HEK293 (cell line): ENCODE measurements at regions not wholly inside any gene's neighbourhood (a gene's known extent, or its start where the extent isn't known, plus 50 kb on each side); places are given as distances from the start of the nearest gene placed in this dataset.
A peak's percentile ranks its signal among the peaks of the same experiment; 100 is the strongest.

Experiments used
- CTCF ChIA-PET: fragments of 350-600 bp; formaldehyde crosslinking; extraction: SDS; loops from one replicate; lab custom pipeline; 2021; ENCODE audit warnings: antibody characterized with exemption; lab: Yijun Ruan, JAX
- POLR2A ChIA-PET: fragments of 300-600 bp; formaldehyde crosslinking; extraction: SDS; loops from one replicate; lab custom pipeline; 2020; ENCODE audit warnings: antibody characterized with exemption, inconsistent platforms; lab: Yijun Ruan, JAX
- H3K27ac ChIP-seq: fragments of 200-500 bp; sonication (Bioruptor generic); 2 replicates; pipeline ENCODE4 v1.5.1; 2014; ENCODE audit warnings: low read depth, low read length, control low read depth, inconsistent platforms; ENCODE audit errors: extremely low read depth
- H3K36me3 ChIP-seq, 2 experiments: fragments of 200-500 bp in 1 of 2; sonication (Bioruptor generic) in 1 of 2; 1 replicate in 1 of 2; 2 replicates in 1 of 2; pipeline ENCODE4 v1.5.1; 2014 to 2017; ENCODE audit warnings: inconsistent platforms in 2 of 2, low read length in 2 of 2; ENCODE audit not compliant: control insufficient read depth in 2 of 2, insufficient read depth in 1 of 2
- H3K4me1 ChIP-seq: fragments of 200-500 bp; sonication (Bioruptor generic); 2 replicates; pipeline ENCODE4 v1.5.1; 2014; ENCODE audit warnings: mild to moderate bottlenecking, low read length, inconsistent platforms; ENCODE audit not compliant: control insufficient read depth, insufficient read depth
- H3K4me3 ChIP-seq: 2 replicates; pipeline ENCODE4 v1.5.1; 2011; ENCODE audit warnings: low read depth, mild to moderate bottlenecking, control low read depth, low read length, moderate library complexity
- H3K9me3 ChIP-seq: fragments of 200-500 bp; sonication (Bioruptor generic); 2 replicates; pipeline ENCODE4 v1.5.1; 2014; ENCODE audit warnings: low read depth, low read length, inconsistent platforms; ENCODE audit not compliant: control insufficient read depth, insufficient read depth
- FEZF1 ChIP-seq: fragments of 450-650 bp; formaldehyde crosslinking; IDR thresholded peaks from 2 replicates; pipeline ENCODE4 v1.5.1; 2016; ENCODE audit warnings: missing biosample characterization, missing genetic modification characterization
- GLIS1 ChIP-seq: fragments of 450-650 bp; formaldehyde crosslinking; IDR thresholded peaks from 2 replicates; pipeline ENCODE4 v1.5.1; 2016; ENCODE audit warnings: missing biosample characterization, missing genetic modification characterization
- MZF1 ChIP-seq: fragments of 450-650 bp; formaldehyde crosslinking; IDR thresholded peaks from 2 replicates; pipeline ENCODE4 v1.5.1; 2017; ENCODE audit warnings: missing biosample characterization, missing genetic modification characterization, borderline replicate concordance
- WT1 ChIP-seq: fragments of 450-650 bp; formaldehyde crosslinking; IDR thresholded peaks from 2 replicates; pipeline ENCODE4 v1.5.1; 2016; ENCODE audit warnings: missing biosample characterization, missing genetic modification characterization
- YY2 ChIP-seq: fragments of 450-650 bp; formaldehyde crosslinking; IDR thresholded peaks from 2 replicates; pipeline ENCODE4 v1.5.1; 2016; ENCODE audit warnings: missing biosample characterization, missing genetic modification characterization
- ZBTB26 ChIP-seq: fragments of 450-650 bp; formaldehyde crosslinking; optimal IDR thresholded peaks from 2 replicates; pipeline ENCODE3; 2016; ENCODE audit warnings: missing biosample characterization, mild to moderate bottlenecking, missing genetic modification characterization
- ZBTB48 ChIP-seq: fragments of 450-650 bp; formaldehyde crosslinking; IDR thresholded peaks from 2 replicates; pipeline ENCODE4 v1.5.1; 2016; ENCODE audit warnings: missing biosample characterization, missing genetic modification characterization
- ZBTB49 ChIP-seq: fragments of 450-650 bp; formaldehyde crosslinking; IDR thresholded peaks from 2 replicates; pipeline ENCODE4 v1.5.1; 2016; ENCODE audit warnings: missing biosample characterization, missing genetic modification characterization, low read depth
- ZBTB8A ChIP-seq: fragments of 450-650 bp; formaldehyde crosslinking; IDR thresholded peaks from 2 replicates; pipeline ENCODE4 v1.5.1; 2016; ENCODE audit warnings: missing biosample characterization, missing genetic modification characterization
- ZFP3 ChIP-seq: fragments of 450-650 bp; formaldehyde crosslinking; IDR thresholded peaks from 2 replicates; pipeline ENCODE4 v1.5.1; 2016; ENCODE audit warnings: low read depth, missing biosample characterization, missing genetic modification characterization
- ZFP37 ChIP-seq: fragments of 450-650 bp; formaldehyde crosslinking; IDR thresholded peaks from 2 replicates; pipeline ENCODE4 v1.5.1; 2016; ENCODE audit warnings: missing biosample characterization, missing genetic modification characterization
- ZNF155 ChIP-seq: fragments of 450-650 bp; formaldehyde crosslinking; IDR thresholded peaks from 2 replicates; pipeline ENCODE4 v1.5.1; 2016; ENCODE audit warnings: missing biosample characterization, missing genetic modification characterization
- ZNF175 ChIP-seq: fragments of 450-650 bp; formaldehyde crosslinking; IDR thresholded peaks from 2 replicates; pipeline ENCODE4 v1.5.1; 2016; ENCODE audit warnings: missing biosample characterization, missing genetic modification characterization
- ZNF184 ChIP-seq: fragments of 450-650 bp; IDR thresholded peaks from 2 replicates; pipeline ENCODE4 v1.5.1; 2018; ENCODE audit warnings: missing biosample characterization, mild to moderate bottlenecking, missing genetic modification characterization
- ZNF221 ChIP-seq: fragments of 450-650 bp; formaldehyde crosslinking; IDR thresholded peaks from 2 replicates; pipeline ENCODE4 v1.5.1; 2017; ENCODE audit warnings: missing biosample characterization, missing genetic modification characterization, borderline replicate concordance
- ZNF24 ChIP-seq: fragments of 450-650 bp; formaldehyde crosslinking; IDR thresholded peaks from 2 replicates; pipeline ENCODE4 v1.5.1; 2016; ENCODE audit warnings: missing biosample characterization, missing genetic modification characterization
- ZNF324 ChIP-seq: fragments of 450-650 bp; formaldehyde crosslinking; IDR thresholded peaks from 2 replicates; pipeline ENCODE4 v1.5.1; 2016; ENCODE audit warnings: missing biosample characterization, missing genetic modification characterization
- ZNF335 ChIP-seq: fragments of 450-650 bp; formaldehyde crosslinking; conservative IDR thresholded peaks from 2 replicates; pipeline ENCODE4 v1.5.1; 2016; ENCODE audit warnings: missing biosample characterization, missing genetic modification characterization
- ZNF341 ChIP-seq: fragments of 450-650 bp; formaldehyde crosslinking; IDR thresholded peaks from 2 replicates; pipeline ENCODE4; 2016; ENCODE audit warnings: low read depth, missing biosample characterization, missing genetic modification characterization
- ZNF362 ChIP-seq: fragments of 450-650 bp; formaldehyde crosslinking; IDR thresholded peaks from 2 replicates; pipeline ENCODE4 v1.5.1; 2016; ENCODE audit warnings: missing biosample characterization, missing genetic modification characterization
- ZNF423 ChIP-seq: fragments of 450-650 bp; formaldehyde crosslinking; IDR thresholded peaks from 2 replicates; pipeline ENCODE4 v1.5.1; 2016; ENCODE audit warnings: missing biosample characterization, missing genetic modification characterization
- ZNF529 ChIP-seq: fragments of 450-650 bp; formaldehyde crosslinking; IDR thresholded peaks from 2 replicates; pipeline ENCODE4 v1.5.1; 2017; ENCODE audit warnings: missing genetic modification characterization, missing biosample characterization; ENCODE audit not compliant: insufficient replicate concordance
- ZNF621 ChIP-seq: fragments of 450-650 bp; formaldehyde crosslinking; IDR thresholded peaks from 2 replicates; pipeline ENCODE4 v1.5.1; 2017; ENCODE audit warnings: missing biosample characterization, missing genetic modification characterization
- ZNF776 ChIP-seq: fragments of 450-650 bp; formaldehyde crosslinking; IDR thresholded peaks from 2 replicates; pipeline ENCODE4 v1.5.0; 2017; ENCODE audit warnings: missing biosample characterization, missing genetic modification characterization, borderline replicate concordance
- ZNF777 ChIP-seq: fragments of 450-650 bp; formaldehyde crosslinking; IDR thresholded peaks from 2 replicates; pipeline ENCODE4 v1.5.1; 2017; ENCODE audit warnings: missing biosample characterization, missing genetic modification characterization, borderline replicate concordance
- ZNF785 ChIP-seq: fragments of 450-650 bp; formaldehyde crosslinking; IDR thresholded peaks from 2 replicates; pipeline ENCODE4 v1.5.1; 2016; ENCODE audit warnings: missing biosample characterization, missing genetic modification characterization
- ZNF791 ChIP-seq: fragments of 450-650 bp; formaldehyde crosslinking; IDR thresholded peaks from 2 replicates; pipeline ENCODE4 v1.5.1; 2016; ENCODE audit warnings: missing biosample characterization, missing genetic modification characterization
- ZNF843 ChIP-seq: fragments of 450-650 bp; formaldehyde crosslinking; IDR thresholded peaks from 2 replicates; pipeline ENCODE4 v1.5.1; 2016; ENCODE audit warnings: missing biosample characterization, missing genetic modification characterization
- ZSCAN30 ChIP-seq: fragments of 450-650 bp; IDR thresholded peaks from 2 replicates; pipeline ENCODE4 v1.5.1; 2018; ENCODE audit warnings: missing biosample characterization, mild to moderate bottlenecking, missing genetic modification characterization, moderate library complexity
- ZXDB ChIP-seq: fragments of 450-650 bp; formaldehyde crosslinking; IDR thresholded peaks from 2 replicates; pipeline ENCODE4 v1.5.1; 2016; ENCODE audit warnings: missing biosample characterization, missing genetic modification characterization
- TF ChIP-seq, protein P1 (sequence below): fragments of 450-650 bp; formaldehyde crosslinking; IDR thresholded peaks from 2 replicates; pipeline ENCODE4 v1.5.1; 2017; ENCODE audit warnings: missing biosample characterization, missing genetic modification characterization

GRCh38 chr1:221089803-221090202 is 210.6 kb downstream of the HLX start:
- peaks cover 5% of the 10 kb centered on the region; the same call in 1 of the 2 replicates for H3K4me1 ChIP-seq
- H3K36me3 ChIP-seq = no peaks in the 10 kb centered on the region
- ChIA-PET POLR2A (no interaction called here), CTCF (no interaction called here)
- no peak overlapping the region for H3K4me3 ChIP-seq
- no peak for TF ChIP-seq YY2 (tag by site-specific recombination)
- no peak for TF ChIP-seq ZNF184 (tag by site-specific recombination)
- no peak for TF ChIP-seq ZNF423 (tag by site-specific recombination)
- no peak for TF ChIP-seq ZNF155
- TF ChIP-seq, protein P1, sequence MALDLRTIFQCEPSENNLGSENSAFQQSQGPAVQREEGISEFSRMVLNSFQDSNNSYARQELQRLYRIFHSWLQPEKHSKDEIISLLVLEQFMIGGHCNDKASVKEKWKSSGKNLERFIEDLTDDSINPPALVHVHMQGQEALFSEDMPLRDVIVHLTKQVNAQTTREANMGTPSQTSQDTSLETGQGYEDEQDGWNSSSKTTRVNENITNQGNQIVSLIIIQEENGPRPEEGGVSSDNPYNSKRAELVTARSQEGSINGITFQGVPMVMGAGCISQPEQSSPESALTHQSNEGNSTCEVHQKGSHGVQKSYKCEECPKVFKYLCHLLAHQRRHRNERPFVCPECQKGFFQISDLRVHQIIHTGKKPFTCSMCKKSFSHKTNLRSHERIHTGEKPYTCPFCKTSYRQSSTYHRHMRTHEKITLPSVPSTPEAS (tag by site-specific recombination) = no peak
- TF ChIP-seq ZNF362 (tag by site-specific recombination) = no peak
- no peak for TF ChIP-seq ZFP37 (tag by site-specific recombination)
- TF ChIP-seq ZNF341 (tag by site-specific recombination) = no peak
- no peak for TF ChIP-seq ZBTB49 (tag by site-specific recombination)
- TF ChIP-seq ZNF777 = no peak
- TF ChIP-seq ZNF529 = no peak
- no peak overlapping the region for H3K27ac ChIP-seq
- no peaks in the 10 kb centered on the region for H3K9me3 ChIP-seq

DNA sequence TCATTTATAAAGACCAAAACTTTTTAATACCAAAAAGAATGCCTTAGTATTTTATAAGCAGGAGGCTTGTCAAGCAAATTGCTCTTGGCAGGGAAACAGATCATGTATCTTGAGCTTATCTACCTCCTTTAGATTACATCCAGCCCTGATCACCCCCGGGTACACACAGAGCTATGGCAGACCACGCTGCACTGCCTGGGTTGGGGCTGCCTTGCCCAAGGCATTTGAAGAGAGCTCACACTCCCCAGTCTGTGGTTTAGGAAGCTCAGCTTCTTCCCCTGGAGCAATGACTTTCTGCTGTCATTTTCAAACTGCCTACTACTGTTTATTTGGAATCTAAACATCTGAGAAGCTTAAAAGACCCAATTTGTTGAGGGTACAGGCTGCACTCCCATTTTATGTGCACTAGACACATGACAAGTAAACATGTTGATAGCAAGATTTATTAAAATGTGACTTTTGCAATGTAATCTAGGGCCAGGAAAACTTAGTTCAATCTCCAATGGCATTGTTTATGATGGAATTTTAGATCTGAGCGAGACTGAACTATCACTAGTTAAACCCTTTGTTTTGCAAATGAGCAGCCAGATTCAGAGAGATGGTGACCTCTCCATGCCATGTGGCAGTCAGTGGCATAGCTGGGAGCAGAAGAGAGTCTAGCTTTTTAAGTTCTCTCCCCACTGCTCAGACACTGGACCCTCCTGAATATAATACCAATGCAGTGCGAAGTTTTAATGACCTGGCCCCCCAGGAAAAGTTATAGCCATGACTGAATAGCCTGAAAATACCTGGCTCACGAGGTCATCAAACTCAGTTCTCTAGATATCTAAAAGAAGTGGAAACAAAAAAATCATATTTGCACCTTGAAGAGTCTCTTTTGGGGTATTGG is 214.9 kb downstream of the HLX start:
- Histone ChIP-seq H3K4me3 (no peak overlapping the region), H3K36me3 (no peaks in the 10 kb centered on the region), H3K9me3 (no peaks in the 10 kb centered on the region)
- TF ChIP-seq ZNF335 (tag by site-specific recombination) (0 out of 2 replicates have a peak, but pooled peaks have one; percentile 15), ZNF324 (tag by site-specific recombination) (no peak), FEZF1 (tag by site-specific recombination) (peak; percentile 74), ZNF24 (tag by site-specific recombination) (no peak), GLIS1 (tag by site-specific recombination) (peak; percentile 47), ZNF843 (tag by site-specific recombination) (peak; percentile 37; the same call in 1 of the 2 replicates), ZNF155 (no peak), ZNF621 (no peak), WT1 (peak; percentile 73), ZFP37 (tag by site-specific recombination) (no peak), ZNF785 (tag by site-specific recombination) (no peak), ZBTB48 (tag by site-specific recombination) (no peak), MZF1 (tag by site-specific recombination) (0 out of 2 replicates have a peak, but pooled peaks have one; percentile 20), ZFP3 (tag by site-specific recombination) (no peak), ZNF175 (tag by site-specific recombination) (no peak), ZNF221 (no peak), ZNF776 (tag by site-specific recombination) (no peak), ZBTB8A (tag by site-specific recombination) (no peak), ZXDB (tag by site-specific recombination) (peak; percentile 34; the same call in 1 of the 2 replicates), ZNF791 (tag by site-specific recombination) (no peak), ZSCAN30 (tag by site-specific recombination) (0 out of 2 replicates have a peak, but pooled peaks have one; percentile 32), ZBTB26 (tag by site-specific recombination) (no peak)
- TF ChIP-seq, all 188 proteins: peak for 8
- Histone ChIP-seq H3K27ac (no peak overlapping the region), H3K4me1 (peaks cover 5% of the 10 kb centered on the region; the same call in 1 of the 2 replicates)
- ChIA-PET POLR2A (no interaction called here), CTCF (interaction anchor here (1.1 kb wide), 1 partner anchor 110 kb away, joined by 3 read pairs; no protein-coding TSS in a partner anchor)
